Posterior cingulate gyrus (tissue), 11 donors: ENCODE measurements at regions not wholly inside any gene's neighbourhood (a gene's known extent, or its start where the extent isn't known, plus 50 kb on each side); places are given as distances from the start of the nearest gene placed in this dataset.
"Not testable (repeated sequence)": the region's sequence is repeated elsewhere in the genome, so short reads cannot be mapped to it uniquely, and the experiment has no call there.

Source experiments
- DNase-seq, 10 donors: peaks; one replicate each; pipeline versions ENCODE4 v3.0.0 to v3.0.0-alpha.2; 2020 to 2021; ENCODE audit warnings: mixed read lengths in 3 of 10
- intact Hi-C: fragments of 100-400 bp; cut with DNase I; formaldehyde crosslinking; loops from one replicate; pipeline ENCODE4 v1.15.1; 2023

DNA sequence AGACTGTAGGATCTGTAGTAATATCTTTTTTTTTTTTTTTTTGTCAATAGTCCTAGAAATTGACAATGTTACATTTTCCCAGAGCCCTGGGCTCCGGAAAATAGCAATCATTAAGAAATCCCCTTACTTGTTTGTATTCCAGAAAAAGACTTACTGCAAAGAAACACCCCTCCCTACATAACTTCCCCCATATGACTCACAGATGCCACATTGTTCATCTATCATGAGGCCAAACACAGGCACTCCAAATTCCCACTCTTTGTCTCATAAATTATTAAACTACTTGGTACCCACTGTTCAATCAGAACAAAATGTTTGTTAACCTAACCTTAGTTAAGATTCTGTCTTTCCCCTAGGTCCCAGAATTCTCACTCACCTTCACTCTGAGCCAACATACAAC, 53.5 kb downstream of the TEX51 start:
- intact Hi-C loops: no loop called here

DNA sequence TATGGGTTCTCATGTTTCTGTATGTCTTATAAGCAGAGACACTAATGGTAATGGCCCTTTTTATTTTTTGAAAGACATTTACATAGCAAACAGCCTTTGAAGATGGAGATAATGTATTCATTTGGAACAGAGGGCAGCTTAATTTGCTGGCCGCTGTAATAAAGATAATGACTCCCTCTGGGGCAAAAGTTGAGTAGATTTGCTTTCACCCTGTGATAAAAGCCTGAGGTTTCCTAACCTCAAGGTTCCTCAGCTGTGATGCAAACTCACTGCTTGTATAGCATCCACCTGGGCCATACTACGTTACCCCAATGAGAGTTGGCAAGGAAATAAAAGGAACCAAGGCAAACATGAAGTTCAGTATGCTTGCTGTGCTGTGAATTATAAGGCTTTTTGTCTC, 54.8 kb downstream of the TEX51 start:
- no peak for DNase-seq
- intact Hi-C loops: no loop called here

More for the DNA sequence above, 53.5 kb downstream of the TEX51 start:
- no peak for DNase-seq

DNA sequence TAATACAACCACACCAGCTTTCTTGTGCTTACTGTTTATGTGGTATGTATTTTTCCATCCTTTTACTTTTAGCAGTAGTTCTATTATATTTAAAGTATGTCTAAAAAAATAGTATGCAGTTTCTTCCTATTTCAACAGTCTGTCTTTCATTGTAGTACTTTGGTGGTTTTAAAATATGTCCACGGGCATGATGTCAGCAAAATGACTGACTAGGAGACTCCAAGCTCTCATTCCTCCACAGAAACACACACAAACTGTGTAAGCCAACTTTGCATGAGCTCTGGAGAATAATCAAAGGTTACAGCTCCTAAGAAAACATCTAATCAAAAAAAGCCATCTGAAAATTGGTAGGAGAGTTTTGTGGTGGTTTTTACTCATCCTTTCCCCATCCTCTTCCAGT, 56.1 kb downstream of the TEX51 start:
- intact Hi-C loops: no loop called here
- DNase-seq: no peak

DNA sequence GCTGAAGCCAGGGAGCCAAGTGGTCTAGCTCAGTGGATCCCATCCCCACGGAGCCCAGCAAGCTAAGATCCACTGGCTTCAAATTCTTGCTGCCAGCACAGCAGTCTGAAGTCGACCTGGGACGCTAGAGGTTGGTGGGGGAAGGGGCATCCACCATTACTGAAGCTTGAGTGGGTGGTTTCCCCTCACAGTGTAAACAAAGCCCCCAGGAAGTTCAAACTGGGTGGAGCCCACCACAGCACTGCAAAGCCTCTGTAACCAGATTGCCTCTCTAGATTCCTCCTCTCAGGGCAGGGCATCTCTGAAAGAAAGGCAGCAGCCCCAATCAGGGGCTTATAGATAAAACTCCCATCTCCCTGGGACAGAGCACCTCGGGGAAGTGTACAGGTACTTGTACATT, 58.1 kb downstream of the TEX51 start:
- DNase-seq: not testable (repeated sequence)

DNA sequence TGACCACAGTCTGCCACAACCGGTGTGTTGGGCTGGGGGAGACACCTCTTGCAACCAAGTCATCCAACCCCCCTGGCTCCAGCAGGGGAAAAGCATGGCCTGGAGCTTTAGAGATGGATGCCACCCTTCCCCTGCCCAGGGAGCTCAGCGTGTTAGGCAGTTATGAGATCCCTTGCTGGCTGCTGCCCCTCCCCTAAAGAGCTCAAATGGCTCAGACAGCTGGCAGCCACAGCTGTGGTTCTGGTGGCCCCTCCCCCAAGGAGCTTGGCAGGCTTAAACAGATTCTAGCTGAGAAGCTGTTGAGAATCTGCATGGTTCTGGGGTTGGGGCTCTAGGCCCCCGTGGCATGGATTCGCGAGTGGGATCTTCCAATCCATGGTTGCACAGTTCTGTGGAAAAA, 64.7 kb downstream of the TEX51 start:
- no peak for DNase-seq

More for the DNA sequence above, 58.1 kb downstream of the TEX51 start:
- intact Hi-C loops: not testable (repeated sequence)

DNA sequence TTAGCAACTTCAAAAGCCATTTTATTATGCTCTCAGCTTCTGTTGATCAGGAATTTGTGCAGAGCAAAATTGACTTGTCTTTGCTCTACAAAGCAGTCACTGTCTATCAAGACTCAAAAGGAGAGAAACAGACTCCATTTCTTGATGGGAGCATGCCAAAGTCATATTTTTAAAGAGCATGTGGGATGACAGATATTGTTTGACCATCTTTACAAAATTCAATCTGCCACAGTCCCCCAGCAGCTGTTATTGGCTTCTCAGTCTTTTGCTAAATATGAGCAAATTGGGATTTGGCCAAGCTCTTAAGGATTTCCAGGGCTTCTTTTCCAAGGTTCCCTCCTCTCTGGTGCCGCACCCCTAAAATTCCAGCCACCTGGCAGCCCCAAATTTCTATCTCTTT, 67.9 kb downstream of the TEX51 start:
- no peak for DNase-seq
- intact Hi-C loops: no loop called here

More for the DNA sequence above, 64.7 kb downstream of the TEX51 start:
- intact Hi-C loops: no loop called here

DNA sequence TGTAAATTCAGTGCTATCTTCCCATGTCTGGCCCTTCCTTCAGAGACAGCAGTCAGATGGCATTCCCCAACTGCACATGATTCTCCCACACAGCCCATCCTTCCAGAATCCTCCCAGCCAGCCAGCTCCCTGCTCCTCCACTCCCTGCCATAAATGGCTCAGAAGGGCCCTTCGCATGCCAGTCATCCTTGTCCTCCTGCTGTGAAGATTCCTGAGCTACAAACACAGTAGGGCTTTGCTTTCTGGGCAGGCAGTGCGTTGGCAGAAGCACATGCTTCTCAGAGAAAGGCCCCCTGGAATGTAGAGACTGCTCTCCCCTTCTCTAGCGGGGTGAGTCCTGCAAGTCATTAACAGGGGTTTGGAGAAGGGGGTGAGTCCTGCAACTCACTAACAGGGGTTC, 71.9 kb downstream of the TEX51 start:
- DNase-seq: peak in 3 of 10 donors; percentile 24 to 88 (median 82)
- intact Hi-C loops: loop anchor here (5.0 kb wide), 2 partner anchors 193 to 1223 kb away; no protein-coding TSS in a partner anchor

DNA sequence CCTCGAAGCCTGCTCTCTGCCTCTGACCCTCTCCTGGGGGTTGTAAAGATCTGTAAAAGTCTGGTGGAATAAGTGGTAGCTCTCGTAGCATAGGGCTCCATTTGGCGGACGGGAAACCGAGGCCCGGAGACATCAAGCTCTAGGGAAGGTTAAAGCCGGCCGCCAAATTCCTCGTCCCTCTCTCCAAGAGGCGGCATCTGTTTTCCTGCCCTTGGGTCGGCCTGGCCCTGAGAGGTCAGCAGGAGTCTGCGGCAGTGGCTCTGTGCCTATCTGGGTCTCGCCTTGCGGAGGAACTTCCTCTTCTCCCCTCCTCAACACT, 72.4 kb downstream of the TEX51 start:
- intact Hi-C loops: loop anchor here (5.0 kb wide), 2 partner anchors 194 to 1224 kb away; no protein-coding TSS in a partner anchor
- DNase-seq: peak in 1 of 10 donors; percentile 71

DNA sequence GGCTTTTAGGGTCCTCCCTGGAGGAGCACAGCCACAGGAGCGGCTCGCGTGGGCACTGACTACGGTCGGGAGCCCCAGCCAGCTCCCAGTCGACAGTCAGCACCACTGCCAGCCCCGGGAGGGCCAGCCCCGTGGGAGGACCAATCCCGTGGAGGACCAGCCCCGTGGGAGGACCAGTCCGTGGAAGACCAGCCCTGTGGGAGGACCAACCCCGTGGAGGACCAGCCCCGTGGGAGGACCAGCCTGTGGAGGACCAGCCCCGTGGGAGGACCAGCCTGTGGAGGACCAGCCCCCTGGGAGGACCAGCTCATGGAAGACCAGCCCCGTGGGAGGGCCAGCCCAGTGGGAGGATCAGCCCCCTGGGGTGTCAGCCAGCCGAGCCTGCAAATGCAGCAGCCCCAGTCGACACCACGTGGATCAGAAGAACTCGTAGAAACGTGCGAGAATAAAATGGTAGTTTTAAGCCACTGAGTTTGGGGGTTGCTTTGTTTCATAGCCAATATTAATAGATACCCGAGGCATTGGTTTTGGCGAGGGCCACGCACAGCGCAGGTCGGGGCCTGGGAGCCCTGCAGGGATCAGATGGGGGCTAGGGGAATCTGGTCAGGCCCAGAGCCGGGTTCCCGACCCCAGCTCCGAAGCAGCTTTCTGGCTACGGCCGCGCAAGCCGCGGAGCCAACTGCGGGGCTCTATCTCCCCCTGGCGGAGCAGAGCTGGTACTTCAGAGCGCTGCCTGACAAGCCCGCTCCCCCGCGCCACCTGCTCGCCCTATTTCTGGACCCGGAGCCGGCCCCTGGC, 73.0 kb downstream of the TEX51 start:
- peak; percentile 69 to 98 (median 80) for DNase-seq
- intact Hi-C loops: loop anchor here (5.0 kb wide), 2 partner anchors 194 to 1224 kb away; no protein-coding TSS in a partner anchor

DNA sequence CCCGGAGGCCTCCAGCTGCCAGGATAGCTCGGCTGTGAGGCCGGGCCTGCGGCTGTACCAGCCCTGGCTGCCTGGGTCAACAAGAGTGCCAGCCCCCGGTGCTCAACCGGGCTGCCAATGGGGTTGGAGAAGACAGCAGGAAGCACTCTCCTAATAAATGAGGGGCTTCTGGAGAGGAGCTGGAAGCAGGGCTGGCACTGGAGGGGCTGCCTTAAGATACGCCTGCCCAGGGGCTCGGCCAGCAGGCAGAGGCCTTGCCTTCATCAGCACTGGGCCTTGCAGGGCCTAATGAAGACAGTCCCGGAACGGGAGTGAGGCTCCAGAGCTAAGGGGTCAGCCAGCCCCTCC, 73.6 kb downstream of the TEX51 start:
- DNase-seq: no peak
- intact Hi-C loops: loop anchor here (5.0 kb wide), 2 partner anchors 195 to 1225 kb away; no protein-coding TSS in a partner anchor

DNA sequence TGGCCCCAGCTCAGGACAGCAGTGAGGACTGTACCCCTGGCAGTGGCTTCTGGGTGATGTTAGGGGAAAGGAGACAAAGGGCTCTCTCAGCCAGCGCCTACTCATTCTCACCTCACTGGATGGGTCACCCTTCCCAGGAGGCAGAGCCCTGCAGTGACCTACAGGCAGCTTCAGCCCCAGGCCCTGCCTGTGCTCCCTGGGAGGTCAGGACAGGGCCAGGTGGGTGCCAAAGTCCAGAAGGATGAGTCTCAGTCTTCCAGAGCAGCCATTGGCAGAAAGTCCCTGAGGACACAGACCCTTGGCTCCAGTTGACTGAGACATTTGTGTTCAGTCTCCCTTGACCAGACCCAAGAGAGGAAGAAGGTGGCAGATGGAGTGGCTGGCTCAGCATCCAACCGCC, 75.1 kb downstream of the TEX51 start:
- no peak for DNase-seq
- intact Hi-C loops: loop anchor here (5.0 kb wide), 2 partner anchors 196 to 1226 kb away; no protein-coding TSS in a partner anchor

DNA sequence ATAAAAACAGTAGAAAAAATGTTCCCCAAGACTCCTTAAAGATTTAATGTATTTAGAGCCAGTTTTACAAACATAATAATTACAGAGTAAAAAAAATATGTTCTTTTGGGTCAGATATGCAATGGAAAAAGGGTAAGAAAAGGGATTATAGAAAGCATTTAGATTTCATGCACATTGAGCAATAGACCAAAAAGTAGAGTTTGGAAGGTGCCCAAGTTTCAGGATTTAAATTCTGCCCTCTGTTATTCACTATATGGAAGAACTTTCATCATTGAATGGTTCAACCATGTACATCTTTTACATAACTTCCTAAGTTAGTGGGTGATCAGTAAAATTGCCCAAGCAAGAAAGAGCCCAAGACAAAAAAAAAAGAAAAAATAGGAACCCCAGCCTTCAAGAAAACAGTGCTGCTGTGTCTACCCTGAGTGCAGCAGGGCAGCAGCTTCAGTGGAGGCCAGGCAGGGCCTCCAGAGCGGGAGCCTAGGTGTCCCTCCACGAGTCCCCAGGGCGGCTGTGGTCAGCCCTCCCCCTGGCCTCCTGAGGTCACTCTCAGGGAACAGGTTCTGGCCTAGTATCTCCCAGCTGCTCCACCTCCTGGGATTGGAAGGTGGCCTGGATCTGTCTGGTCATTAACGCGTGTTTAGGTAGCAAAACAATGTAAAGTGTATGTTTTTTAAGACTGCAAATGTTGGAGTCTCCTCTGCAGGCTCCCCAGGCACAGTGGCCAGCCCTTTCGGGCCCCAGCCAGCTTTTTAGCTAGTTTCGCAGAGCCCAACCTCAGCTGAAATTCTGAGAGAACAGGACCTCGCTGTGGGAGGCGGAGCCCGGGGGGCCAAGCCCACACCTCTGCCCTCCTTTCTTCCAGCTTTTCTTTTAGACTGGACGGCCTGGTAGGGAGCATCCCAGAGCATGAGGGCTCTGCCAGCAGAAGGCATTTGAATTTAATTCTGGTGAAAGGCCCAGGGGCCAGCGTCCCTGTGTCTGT, 77.3 kb downstream of the TEX51 start:
- intact Hi-C loops: no loop called here
- DNase-seq: peak in 1 of 10 donors; percentile 79

DNA sequence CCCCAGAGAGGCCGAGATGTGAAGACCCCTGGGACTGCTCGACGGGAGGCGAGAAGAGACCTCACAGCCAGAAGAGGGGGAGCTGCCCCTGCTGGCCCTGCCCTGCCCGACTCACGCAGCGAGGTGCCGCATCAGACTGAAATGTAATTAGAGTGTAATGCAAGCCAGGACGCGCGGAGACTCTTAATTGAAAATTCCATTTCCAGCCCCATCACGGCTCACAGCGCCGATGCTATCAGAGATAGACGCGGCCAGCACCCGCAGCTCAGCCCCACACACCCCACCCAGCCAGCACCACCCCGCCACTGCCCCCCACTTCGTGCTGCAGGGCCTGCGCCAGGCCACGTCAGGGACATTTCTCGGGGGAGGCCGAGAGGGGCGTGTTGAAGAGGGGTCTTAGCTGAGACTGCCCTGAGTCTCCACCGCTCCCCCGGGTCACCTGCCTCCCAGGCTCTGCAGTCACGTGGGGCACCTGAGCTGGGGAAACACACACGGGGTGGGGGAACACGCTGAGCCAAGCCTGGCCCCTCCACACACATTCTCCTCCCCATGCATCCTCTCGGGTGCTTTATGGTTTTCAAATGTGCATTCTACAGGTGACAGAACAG, 78.1 kb downstream of the TEX51 start:
- DNase-seq: peak in 2 of 10 donors; percentile 64 to 79
- intact Hi-C loops: no loop called here

DNA sequence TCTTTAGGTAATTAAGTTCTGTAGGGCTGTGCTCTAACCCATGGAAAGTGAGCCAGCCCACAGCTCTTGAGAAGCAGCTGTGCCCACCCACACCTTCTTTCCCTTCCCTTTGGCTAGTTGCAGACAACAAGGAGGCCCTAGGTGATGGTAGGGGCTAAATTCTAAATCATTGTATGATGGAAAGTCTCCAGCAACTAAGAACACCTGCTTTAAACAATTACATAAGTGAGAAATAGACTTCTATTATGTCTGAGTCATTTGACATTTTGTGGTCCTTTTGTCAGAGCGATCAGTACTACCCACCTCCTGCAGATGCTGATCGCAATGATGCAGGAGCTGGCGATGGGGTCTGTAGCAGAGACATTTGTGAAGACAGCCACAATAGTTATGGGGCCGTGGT, 79.6 kb downstream of the TEX51 start:
- no peak for DNase-seq
- intact Hi-C loops: no loop called here

DNA sequence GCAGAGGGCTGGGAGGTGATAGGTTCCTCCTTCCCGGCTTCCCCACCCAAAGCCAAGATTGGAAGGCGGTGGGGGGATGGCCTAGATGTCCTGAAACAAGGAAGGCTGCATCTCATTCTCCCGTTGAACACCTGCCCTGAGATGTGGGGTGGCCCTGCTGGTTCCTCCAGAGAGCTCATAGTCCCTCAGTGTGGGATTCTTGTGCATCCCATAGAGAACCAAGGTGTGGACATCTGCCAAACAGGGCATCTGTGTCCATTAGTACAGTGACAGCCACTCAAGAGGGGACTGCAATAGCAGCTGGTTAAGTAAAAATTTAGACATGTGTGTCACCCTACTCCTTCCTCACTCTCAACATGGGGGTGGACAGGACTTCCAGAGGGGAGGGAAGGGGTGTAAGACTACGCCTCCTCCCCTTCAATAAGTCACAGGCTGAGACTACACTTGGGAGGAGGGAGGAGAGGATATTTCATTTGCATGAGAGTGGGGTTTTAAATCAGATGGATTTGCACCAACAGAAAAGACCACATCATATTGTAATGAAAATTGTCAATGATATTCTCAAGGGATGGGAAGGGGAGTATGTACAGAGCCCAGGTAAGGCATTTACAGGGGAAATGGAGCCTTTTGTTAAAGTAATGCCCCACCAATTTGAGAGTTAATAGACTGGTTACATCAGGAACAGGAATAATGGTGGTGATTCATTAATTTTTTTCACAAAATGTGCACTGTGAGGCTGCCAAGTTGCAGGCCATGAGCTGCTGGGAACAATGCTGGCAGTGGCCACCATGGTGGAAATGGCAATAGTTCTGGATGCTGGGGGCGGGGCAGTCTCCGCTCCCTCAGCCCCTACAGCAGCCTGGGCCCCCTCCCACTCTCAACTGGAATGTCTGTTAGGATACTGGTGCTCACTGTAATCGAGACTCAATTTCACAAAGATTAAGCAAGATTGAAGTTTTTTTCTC, 80.6 kb downstream of the TEX51 start:
- DNase-seq: peak in 8 of 10 donors; percentile 35 to 92 (median 74)
- intact Hi-C loops: no loop called here

DNA sequence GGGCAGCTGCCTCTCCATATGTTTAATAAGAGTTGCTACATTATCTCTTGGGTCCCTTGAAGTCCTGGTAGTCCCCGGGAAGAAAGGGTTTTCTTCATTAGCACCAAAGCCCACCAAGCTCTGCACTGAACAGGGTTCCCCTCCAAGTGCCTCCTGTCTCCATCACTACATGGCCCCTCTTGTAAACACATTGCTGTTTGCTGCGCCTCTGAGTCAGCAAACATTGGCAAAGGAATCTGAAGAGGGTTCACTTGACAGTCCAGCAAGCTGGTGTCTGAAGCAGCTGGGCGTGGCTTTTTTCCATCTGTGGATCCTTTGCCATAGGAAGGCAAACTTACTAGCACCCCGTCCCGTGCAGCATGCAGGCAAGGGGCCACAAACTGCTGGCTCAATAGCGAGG, 82.8 kb downstream of the TEX51 start:
- intact Hi-C loops: no loop called here
- no peak for DNase-seq

DNA sequence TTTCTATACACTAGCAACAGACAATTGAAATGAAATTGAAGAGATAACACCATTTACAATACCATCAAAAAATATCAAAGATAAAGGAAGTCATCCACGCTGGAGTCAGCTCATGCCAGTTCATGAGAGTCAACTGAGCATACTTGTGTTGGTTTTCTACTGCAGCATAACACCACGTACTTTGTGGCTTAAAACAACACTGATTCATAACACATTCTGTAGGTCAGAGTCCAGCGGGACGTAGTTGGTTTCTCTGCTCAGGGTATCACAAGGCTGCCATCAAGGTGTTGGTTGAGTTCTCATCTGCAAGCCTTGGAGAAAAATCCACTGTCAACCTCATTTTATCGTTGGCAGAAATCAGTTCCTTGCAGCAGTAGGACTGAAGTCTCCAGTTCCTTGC, 84.2 kb downstream of the TEX51 start:
- DNase-seq: no peak

DNA sequence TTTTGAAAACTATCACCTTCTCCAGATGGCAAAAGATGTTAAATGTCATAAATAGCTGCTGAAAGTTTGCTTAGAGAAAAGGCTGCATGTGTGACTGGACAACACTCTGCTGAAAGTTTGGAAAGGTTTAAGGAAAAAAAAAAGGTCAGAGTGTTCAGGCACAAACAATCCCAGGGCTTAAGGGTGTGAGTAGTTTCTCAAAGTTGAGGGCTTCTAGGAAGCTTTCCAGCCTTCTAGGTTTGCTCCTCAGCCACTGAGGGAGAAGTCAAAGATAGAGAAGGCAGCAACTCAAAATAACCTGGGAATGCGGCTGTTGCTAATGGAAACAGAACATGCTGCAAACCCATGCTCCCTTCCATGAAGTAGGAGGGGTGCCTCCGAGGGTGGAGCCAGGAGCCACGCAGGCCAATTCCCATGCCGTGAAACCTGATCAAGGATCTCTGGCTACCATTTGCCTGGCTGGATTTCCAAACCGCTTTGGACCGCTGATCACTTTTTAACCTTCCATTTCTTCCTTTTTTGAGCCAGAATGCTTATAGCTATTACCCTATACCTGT, 88.0 kb downstream of the TEX51 start:
- DNase-seq: peak in 5 of 10 donors; percentile 22 to 86 (median 33)
- intact Hi-C loops: no loop called here

More for the DNA sequence above, 84.2 kb downstream of the TEX51 start:
- intact Hi-C loops: no loop called here

DNA sequence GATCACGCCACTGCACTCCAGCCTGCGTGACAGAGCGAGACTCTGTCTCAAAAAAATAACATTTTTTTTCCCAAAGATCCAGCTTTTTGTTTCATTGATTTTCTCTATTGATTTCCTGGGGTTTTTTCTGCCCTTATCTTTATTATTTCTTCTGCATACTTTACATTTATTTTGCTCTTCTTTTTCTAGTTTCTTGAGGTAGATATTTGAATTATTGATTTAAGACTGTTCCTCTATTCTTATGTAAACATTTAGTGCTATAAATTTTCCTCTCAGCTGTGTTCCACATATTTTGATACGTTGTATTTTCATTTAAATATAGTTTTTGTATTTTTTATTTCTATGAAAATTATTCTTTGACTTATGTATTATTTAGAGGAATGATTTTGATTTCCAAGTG, 89.8 kb downstream of the TEX51 start:
- intact Hi-C loops: no loop called here
- DNase-seq: no peak
